ENCODE measurements at regions not wholly inside any gene's neighbourhood (a gene's known extent, or its start where the extent isn't known, plus 50 kb on each side); places are given as distances from the start of the nearest gene placed in this dataset.

DNA sequence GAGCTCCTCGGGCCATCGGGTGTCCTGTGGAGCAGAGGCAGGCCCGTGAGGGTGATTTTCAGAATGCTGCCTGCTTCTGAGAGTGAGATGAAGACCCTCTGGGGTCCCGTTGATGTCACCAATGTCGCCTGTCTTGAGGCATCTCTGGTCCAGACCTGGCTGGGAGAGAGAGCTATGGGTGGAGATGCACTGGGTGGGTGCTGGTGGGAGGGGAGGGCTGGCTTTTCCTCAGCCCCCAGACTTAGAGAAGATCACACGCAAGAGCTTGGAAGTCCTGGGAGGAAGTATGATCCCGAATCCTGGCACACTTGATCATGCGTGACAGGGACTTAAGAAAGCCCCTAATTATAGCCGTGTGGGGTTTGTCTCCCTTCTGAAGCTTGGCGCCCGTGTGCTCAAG lies 103.2 kb upstream of the CD93 start:
- no peaks in the 10 kb centered on the region for H3K4me1 Mint-ChIP-seq
- no peak overlapping the region for H3K27ac Mint-ChIP-seq

DNA sequence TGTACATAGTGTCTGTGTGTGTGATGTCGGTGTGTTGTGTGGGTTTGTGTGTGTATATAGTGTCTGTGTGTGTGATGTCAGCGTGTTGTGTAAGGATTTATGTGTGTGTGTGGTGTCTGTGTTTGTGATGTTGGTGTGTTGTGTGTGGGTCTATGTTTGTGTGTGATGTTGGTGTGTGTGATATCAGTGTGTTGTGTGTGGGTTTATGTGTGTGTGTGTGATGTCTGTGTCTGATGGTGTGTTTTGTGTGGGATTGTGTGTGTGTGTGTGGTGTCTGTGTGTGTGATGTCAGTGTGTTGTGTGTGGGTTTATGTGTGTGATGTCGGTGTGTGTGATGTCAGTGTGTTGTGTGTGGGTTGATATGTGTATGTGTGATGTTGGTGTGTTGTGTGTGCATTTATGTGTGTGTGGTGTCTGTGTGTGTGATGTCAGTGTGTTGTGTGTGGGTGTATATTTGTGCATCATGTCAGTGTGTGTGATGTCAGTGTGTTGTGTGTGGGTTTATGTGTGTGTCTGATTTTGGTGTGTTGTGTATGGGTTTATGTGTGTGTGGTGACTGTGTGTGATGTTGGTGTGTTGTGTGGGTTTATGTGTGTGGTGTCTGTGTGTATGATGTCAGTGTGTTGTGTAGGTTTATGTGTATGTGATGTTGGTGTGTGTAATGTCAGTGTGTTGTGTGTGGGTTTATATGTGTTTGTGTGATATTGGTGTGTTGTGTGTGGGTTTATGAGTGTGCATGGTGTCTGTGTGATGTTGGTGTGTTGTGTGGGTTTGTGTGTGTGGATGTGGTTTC lies 102.4 kb upstream of the CD93 start:
- no peaks in the 10 kb centered on the region for H3K36me3 Mint-ChIP-seq
- TF ChIP-seq, protein P1, sequence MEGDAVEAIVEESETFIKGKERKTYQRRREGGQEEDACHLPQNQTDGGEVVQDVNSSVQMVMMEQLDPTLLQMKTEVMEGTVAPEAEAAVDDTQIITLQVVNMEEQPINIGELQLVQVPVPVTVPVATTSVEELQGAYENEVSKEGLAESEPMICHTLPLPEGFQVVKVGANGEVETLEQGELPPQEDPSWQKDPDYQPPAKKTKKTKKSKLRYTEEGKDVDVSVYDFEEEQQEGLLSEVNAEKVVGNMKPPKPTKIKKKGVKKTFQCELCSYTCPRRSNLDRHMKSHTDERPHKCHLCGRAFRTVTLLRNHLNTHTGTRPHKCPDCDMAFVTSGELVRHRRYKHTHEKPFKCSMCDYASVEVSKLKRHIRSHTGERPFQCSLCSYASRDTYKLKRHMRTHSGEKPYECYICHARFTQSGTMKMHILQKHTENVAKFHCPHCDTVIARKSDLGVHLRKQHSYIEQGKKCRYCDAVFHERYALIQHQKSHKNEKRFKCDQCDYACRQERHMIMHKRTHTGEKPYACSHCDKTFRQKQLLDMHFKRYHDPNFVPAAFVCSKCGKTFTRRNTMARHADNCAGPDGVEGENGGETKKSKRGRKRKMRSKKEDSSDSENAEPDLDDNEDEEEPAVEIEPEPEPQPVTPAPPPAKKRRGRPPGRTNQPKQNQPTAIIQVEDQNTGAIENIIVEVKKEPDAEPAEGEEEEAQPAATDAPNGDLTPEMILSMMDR (IDR thresholded peaks at IDR 0.05; ENCODE audit: unreplicated experiment), result no peak
- no peak for DNase-seq (ENCODE audit: low spot score in 2 of 2, unreplicated experiment in 2 of 2)
- no peaks in the 10 kb centered on the region for H3K4me1 Mint-ChIP-seq
- H3K9me3 Mint-ChIP-seq, result peaks cover 9% of the 10 kb centered on the region
- no peak overlapping the region for H3K27ac Mint-ChIP-seq
- no peak overlapping the region for H3K4me3 Mint-ChIP-seq
- H3K27me3 Mint-ChIP-seq (ENCODE audit: low read depth), result peaks cover 21% of the 10 kb centered on the region

More for the DNA sequence above, 103.2 kb upstream of the CD93 start:
- TF ChIP-seq, protein P1 (IDR thresholded peaks at IDR 0.05; ENCODE audit: unreplicated experiment), result no peak
- Mint-ChIP-seq H3K27me3 (ENCODE audit: low read depth) (peaks cover 23% of the 10 kb centered on the region), H3K4me3 (no peak overlapping the region), H3K9me3 (peaks cover 6% of the 10 kb centered on the region), H3K36me3 (no peaks in the 10 kb centered on the region)
- no peak for DNase-seq (ENCODE audit: low spot score in 2 of 2, unreplicated experiment in 2 of 2)

DNA sequence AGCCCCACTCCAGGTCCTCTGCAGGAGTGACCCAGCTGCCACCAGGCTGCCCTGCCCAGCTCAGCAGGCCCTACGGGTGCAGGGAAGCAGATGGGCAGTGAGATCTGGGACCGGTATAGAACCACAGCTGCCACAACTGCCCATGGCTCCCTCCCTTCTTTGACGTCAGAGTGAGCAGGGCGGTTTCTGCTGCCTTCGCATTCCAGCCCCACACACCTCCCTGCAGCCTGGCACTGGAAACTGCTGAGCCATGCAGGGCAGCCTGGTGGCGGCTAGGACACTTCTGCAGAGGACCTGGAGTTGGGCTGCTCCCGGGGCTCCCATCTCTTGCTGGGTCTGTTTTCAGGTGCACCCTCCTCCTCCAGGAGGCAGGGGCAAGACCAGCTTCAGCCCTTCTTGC lies 101.6 kb upstream of the CD93 start:
- TF ChIP-seq, protein P1 (IDR thresholded peaks at IDR 0.05; ENCODE audit: unreplicated experiment), result no peak
- H3K27me3 Mint-ChIP-seq (ENCODE audit: low read depth), result peaks cover 18% of the 10 kb centered on the region
- H3K9me3 Mint-ChIP-seq, result peaks cover 14% of the 10 kb centered on the region
- H3K36me3 Mint-ChIP-seq, result no peaks in the 10 kb centered on the region
- H3K27ac Mint-ChIP-seq, result no peak overlapping the region
- no peak for DNase-seq (ENCODE audit: low spot score in 2 of 2, unreplicated experiment in 2 of 2)
- H3K4me3 Mint-ChIP-seq, result no peak overlapping the region
- no peaks in the 10 kb centered on the region for H3K4me1 Mint-ChIP-seq

DNA sequence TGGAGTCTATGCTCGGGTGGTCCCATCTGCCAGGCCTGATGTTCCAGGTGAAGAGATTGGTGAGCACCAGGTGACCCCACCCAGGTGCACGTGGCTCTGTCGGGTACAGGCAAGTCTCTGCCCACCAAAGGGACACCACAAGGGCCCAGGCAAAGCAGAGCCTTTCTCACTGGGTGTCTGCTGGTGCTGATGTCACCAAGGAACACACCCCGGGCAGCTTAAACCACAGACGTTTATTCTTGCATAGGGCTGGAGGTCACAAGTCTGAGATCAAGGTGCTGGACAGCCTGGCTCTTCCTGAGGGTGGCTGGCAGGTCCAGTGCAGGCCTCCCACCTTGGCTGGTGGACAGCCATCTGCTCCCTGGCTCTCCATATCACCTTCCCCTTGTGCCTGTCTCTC lies 100.7 kb upstream of the CD93 start:
- Mint-ChIP-seq H3K9me3 (peaks cover 16% of the 10 kb centered on the region), H3K4me1 (no peaks in the 10 kb centered on the region), H3K27me3 (ENCODE audit: low read depth) (peaks cover 12% of the 10 kb centered on the region), H3K4me3 (no peak overlapping the region), H3K36me3 (no peaks in the 10 kb centered on the region), H3K27ac (no peak overlapping the region)
- TF ChIP-seq, protein P1 (IDR thresholded peaks at IDR 0.05; ENCODE audit: unreplicated experiment), result no peak
- no peak for DNase-seq (ENCODE audit: low spot score in 2 of 2, unreplicated experiment in 2 of 2)

DNA sequence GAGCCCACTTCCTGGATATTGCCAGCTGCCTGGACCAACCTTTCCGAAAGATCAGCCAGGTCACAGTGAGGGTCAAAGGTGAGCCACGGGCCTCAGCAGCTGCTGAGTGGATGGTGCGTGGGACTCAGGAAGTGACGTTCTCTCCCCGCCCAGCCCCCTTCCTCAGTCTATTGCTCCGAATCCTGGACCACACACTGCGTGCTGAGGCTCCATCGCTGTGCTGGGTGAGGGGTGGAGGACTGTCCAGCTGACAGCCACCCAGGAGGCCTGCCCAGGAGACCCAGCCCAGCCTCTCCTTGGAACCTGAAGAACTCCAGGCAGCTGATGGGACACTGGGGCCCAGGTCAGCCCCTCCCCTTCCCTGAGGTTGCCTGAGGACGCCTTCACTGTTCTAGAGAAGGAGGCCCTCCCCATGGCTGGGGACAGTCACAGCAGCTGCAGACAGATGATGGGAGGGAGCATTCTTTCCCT lies 94.4 kb upstream of the CD93 start:
- no peaks in the 10 kb centered on the region for H3K36me3 Mint-ChIP-seq
- H3K27me3 Mint-ChIP-seq (ENCODE audit: low read depth), result peaks cover 8% of the 10 kb centered on the region
- H3K9me3 Mint-ChIP-seq, result peaks cover 27% of the 10 kb centered on the region
- no peak overlapping the region for H3K27ac Mint-ChIP-seq
- H3K4me1 Mint-ChIP-seq, result no peaks in the 10 kb centered on the region
- TF ChIP-seq, protein P1 (IDR thresholded peaks at IDR 0.05; ENCODE audit: unreplicated experiment), result no peak
- H3K4me3 Mint-ChIP-seq, result no peak overlapping the region
- DNase-seq (ENCODE audit: low spot score in 2 of 2, unreplicated experiment in 2 of 2), result no peak

All from mesothelial cell of epicardium (in vitro differentiated cells).